NCI-H2171 treated with DMSO at 0.1 percent for 48 hours (cell line): ENCODE measurements at regions not wholly inside any gene's neighbourhood (a gene's known extent, or its start where the extent isn't known, plus 50 kb on each side); places are given as distances from the start of the nearest gene placed in this dataset.

ENCODE experiments used
- DNase-seq: peaks from one replicate; lab custom pipeline; 2025; lab: John Stamatoyannopoulos, UW

DNA sequence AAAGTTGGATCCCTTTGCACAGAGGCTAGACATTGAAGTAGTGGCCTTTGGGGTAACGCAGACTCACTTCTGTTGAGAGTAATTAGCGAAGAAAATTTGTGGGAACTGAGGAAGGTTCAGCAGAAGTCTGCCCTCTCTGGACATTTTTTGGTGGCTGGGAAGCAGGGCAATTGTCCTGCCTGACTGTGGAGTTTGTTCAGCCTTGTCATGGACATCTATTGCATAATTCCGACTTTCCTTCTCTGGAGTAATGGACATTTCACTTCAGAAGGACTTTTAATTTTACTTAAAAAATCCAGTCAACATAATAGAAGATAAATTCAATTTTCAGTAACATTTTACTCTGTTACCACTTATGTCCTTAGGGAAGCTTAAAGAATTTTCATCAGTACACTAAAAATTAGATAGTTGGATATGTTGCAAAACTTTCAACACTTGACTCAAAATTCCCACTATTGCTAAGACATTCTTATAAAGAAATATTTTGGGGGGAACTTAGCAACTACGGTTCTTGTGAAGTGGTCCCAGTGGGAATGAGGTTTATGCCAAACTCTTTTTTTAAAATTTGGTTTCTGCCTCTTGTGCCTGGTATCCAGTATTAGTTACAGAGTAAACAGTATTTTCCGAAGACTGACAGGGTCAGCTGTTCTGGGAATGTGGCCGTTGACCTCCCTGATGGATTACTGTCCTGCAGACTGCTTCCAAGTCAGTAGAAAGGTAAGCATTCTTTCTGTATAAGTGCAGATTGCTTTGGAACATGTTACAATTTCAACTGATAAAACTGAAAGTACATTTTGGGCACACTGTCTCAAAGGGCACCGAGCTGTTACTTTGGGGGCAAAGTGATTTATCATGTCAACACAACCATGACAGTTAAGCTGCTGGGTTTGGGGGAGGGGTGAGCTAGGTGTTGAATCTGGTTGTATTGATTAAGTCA is 100.6 kb upstream of the MLIP start:
- DNase-seq: no peak

GRCh38 chr6:54011277-54011648 is 100.0 kb upstream of the MLIP start:
- no peak for DNase-seq

GRCh38 chr6:54013966-54014365 is 97.3 kb upstream of the MLIP start:
- no peak for DNase-seq

DNA sequence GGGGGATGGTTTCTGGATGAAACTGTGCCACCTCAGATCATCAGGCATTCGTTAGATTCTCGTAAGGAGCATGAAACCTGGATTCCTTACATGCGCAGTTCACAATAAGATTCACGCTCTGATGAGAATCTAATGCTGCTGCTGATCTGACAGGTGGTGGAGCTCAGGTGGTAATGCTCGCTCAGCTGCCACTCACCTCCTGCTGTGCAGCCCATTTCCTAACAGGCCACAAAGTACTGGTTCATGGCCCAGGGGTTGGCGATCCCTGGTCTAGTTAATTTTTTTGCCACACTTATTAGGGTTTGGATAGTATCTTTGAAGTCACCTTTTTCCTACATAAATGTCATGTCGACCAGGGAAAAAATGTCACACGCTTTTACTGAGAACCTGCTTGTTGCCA is 96.8 kb upstream of the MLIP start:
- DNase-seq: peak; percentile 86

- no peak for DNase-seq
Measured at GRCh38 chr6:54017877-54018276, 93.4 kb upstream of the MLIP start.

DNA sequence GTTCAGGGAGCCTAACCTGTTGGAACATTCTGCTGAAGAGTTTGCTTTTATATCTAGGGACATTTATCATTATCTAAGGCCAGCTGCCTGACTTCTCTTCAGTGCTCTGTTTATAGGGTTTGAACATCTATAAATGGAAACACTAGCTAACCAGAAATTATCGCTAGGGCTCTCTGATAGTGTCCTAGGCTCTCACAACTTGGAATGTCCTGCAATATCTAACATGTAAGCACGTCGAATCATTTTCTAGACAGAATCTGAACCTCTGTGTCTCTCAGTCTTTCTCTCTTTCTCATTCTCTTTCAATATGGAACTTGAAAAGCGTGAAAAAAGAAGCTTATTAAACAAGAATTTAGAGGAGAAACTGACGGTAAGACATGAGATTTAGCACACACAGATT is 92.5 kb upstream of the MLIP start:
- no peak for DNase-seq

- no peak for DNase-seq
Measured at GRCh38 chr6:54019860-54020259, 91.4 kb upstream of the MLIP start.

- DNase-seq: peak; percentile 12
Measured at GRCh38 chr6:54020334-54020733, 90.9 kb upstream of the MLIP start.

DNA sequence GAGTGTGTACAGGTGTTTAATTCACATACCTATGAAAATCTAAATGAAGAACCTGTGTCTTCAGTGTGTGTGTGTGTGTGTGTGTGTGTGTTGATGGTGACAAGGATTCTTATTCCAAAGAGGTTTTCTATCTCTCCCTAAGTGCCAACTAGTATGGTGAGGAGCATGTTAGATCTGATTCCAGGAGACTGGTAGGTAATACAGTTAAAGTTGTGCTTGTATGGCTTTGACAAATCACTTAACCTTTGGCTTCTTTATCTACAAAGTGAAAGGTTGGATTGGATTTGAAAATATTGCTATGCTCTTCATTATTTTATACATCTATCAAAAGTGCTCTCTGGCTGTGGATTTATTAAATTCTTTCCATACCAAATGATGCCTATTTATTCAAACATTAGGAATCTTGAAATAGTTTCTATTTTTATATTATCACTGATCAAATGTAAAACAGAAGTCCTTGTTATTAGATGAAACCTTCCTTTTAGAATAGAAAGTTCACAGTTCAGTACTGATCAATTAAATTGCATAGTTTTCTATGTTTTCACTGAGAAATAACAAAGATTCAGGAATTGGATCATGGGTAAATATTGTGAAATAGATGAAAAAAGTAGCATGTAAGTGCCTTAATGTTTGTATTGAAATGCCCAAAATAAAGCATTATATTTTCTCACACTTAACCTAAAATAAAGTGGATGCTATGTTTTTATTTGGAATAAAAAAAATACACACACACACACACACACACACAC is 84.4 kb upstream of the MLIP start:
- no peak for DNase-seq

GRCh38 chr6:54028170-54028569 is 83.1 kb upstream of the MLIP start:
- no peak for DNase-seq

GRCh38 chr6:54029187-54029586 is 82.1 kb upstream of the MLIP start:
- no peak for DNase-seq

- DNase-seq: no peak
Measured at GRCh38 chr6:54031169-54031568, 80.1 kb upstream of the MLIP start.

GRCh38 chr6:54037277-54037779 is 73.9 kb upstream of the MLIP start:
- DNase-seq: no peak

GRCh38 chr6:54040545-54040944 is 70.7 kb upstream of the MLIP start:
- no peak for DNase-seq

GRCh38 chr6:54041239-54041638 is 70.0 kb upstream of the MLIP start:
- DNase-seq: no peak

DNA sequence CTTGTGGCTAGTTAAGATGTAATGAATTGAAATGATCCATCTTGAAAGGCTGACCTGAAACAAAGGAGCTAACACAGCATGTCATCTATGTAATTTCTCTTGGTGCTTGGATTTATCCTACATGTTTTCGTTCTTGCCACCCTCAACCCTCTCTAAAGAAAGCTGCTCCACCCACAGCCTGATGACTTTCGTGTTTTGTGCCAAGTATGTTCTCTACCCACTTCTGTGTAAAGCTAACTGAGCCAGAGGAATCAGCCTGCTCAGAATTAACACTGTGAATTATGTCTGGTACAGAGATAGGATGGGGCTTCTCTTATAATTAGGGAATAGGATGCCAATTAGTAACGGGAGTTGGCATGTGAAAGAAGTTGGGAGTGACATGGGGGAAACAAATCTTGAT is 67.9 kb upstream of the MLIP start:
- DNase-seq: no peak

DNA sequence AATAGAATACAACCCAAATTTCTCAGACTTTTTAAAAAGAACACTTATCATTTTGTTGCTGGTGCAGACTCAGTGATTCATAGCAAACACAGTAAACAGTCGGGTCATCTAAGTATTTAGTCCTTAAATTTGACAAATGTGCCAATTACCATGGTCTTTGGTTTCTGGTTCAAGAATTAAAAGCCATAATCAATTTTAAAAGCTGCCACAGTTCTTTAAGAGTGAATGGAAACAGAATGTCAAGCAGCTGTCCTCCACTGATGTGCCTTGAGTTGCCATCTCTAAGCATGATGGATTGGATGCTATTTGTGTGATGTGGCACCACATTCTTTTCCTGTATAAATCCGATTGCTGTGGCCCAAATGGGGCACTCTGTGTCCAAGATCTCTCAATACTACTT is 67.2 kb upstream of the MLIP start:
- no peak for DNase-seq

- no peak for DNase-seq
Measured at GRCh38 chr6:54048782-54049181, 62.5 kb upstream of the MLIP start.

DNA sequence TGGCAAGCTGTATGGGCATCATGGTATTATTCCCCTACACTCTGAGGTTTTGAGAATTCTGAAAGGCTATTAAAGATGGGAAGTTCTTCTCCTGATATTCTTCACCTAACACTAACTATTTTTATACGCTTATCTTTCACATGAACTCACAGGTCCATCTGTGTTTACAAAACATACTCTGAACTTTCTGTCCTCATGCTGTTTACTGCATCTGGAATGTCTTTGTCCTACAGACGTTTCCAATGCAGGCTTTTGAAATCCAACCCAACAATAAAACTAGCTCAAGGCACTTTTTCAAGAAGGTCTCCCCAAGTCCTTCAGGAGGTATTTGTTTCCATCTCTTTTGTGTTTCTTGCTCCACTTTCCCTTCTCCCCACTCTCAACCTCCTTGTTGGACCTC is 60.5 kb upstream of the MLIP start:
- DNase-seq: peak; percentile 7

DNA sequence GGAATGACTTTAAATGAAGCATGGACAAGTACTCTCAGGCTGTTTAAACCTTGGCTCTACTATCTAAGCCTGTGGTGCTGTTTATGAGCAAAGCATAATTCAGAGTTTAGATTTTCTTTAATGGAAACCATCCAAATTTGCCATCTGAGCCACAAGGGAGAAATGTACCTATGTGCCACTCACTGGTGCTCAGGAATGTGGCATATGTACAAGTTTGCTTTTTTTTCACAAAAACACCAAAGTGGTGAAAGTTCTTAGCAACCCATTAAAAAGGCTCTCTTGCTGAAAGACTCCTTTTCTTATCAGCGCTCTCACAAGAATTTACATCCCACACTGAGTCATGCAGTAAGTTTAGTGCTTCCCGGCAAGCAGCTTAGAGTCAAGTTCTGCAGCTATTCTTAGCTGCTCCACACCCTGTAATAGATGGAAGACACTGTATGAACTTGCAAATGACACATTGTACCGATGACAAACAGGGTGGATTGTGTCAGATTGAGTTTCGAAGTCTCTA is 57.3 kb upstream of the MLIP start:
- no peak for DNase-seq

GRCh38 chr6:54056105-54056504 is 55.1 kb upstream of the MLIP start:
- DNase-seq: no peak

- no peak for DNase-seq
Measured at GRCh38 chr6:54057058-54057457, 54.2 kb upstream of the MLIP start.

DNA sequence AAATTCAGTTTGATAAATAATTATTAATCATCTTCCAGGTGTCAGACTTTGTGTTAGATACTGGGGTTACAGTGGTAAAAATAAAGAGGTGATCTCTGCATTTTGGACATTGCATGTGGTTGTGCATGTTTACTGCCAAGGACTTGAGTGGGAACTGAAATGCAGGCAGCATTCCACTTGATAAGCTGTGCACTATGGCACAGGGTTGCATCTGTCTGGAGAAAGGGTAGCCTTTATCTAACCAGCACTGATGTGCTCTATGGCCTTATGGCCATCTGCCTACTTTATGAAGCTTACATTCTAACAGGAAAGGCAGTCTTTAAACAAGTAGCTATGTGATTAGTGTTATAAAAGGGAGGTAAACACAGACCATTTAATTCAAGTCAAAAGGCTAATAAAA is 53.0 kb upstream of the MLIP start:
- DNase-seq: no peak
